ENCODE measurements at regions not wholly inside any gene's neighbourhood (a gene's known extent, or its start where the extent isn't known, plus 50 kb on each side); places are given as distances from the start of the nearest gene placed in this dataset.

DNA sequence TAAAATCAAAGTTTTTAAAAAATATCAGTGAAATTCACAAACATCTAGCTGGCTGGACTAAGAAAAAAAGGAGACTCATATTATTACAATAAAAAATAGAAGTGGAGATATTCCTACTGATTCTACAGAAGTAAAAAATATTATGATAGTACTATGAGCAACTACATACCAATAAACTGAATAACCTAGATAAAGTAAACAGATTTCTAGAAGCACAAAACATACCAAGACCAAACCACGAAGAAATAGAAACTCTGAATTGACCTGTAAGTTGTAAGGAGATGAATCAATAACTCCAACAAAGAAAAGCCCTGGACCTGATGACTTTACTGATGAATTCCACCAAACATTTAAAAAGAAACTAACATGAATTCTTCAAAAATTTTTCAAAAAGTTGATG is 867.3 kb downstream of the PCDH18 start:
- intact Hi-C loops (cut with micrococcal nuclease; ENCODE audit: unreplicated experiment) (no loop called here), in situ Hi-C loops (cut with MboI) (no loop called here)
- ChIA-PET SMC1A (ENCODE audit: uncharacterized antibody, unreplicated experiment) (interaction anchor here (1.8 to 4.3 kb wide), 2 partner anchors 9 to 12 kb away, joined by 7 to 29 read pairs; no protein-coding TSS in a partner anchor), CTCF (interaction anchor here (0.9 kb wide), 1 partner anchor 21 kb away, joined by 3 read pairs; no protein-coding TSS in a partner anchor), POLR2A (no interaction called here), RAD21 (ENCODE audit: unreplicated experiment) (interaction anchor here (0.6 to 1.7 kb wide), 2 partner anchors 13 to 113 kb away, joined by 3 to 5 read pairs; no protein-coding TSS in a partner anchor)
- 0% methylated on average over 1 of the region's 1 CpG for WGBS (ENCODE audit: insufficient coverage, insufficient replicate concordance, low lambda C conversion rate, missing lambda C conversion rate)
- H3K4me1 ChIP-seq (ENCODE audit: control insufficient read depth, insufficient read depth, low read length), result no peaks in the 10 kb centered on the region
- no peaks in the 10 kb centered on the region for H3K27me3 ChIP-seq (replicated peaks in 1 of 2; ENCODE audit: control insufficient read depth in 2 of 2, insufficient read depth in 2 of 2, low read length in 1 of 2)
- no peaks in the 10 kb centered on the region for H3K9me3 ChIP-seq (replicated peaks; ENCODE audit: control insufficient read depth, insufficient read depth, low read length)
- TF ChIP-seq, protein P1, sequence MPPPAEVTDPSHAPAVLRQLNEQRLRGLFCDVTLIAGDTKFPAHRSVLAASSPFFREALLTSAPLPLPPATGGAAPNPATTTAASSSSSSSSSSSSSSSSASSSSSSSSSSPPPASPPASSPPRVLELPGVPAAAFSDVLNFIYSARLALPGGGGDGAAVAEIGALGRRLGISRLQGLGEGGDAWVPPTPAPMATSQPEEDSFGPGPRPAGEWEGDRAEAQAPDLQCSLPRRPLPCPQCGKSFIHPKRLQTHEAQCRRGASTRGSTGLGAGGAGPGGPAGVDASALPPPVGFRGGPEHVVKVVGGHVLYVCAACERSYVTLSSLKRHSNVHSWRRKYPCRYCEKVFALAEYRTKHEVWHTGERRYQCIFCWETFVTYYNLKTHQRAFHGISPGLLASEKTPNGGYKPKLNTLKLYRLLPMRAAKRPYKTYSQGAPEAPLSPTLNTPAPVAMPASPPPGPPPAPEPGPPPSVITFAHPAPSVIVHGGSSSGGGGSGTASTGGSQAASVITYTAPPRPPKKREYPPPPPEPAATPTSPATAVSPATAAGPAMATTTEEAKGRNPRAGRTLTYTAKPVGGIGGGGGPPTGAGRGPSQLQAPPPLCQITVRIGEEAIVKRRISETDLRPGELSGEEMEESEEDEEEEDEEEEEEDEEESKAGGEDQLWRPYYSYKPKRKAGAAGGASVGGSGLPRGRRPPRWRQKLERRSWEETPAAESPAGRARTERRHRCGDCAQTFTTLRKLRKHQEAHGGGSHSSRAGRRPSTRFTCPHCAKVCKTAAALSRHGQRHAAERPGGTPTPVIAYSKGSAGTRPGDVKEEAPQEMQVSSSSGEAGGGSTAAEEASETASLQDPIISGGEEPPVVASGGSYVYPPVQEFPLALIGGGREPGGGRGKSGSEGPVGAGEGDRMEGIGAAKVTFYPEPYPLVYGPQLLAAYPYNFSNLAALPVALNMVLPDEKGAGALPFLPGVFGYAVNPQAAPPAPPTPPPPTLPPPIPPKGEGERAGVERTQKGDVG (CRISPR knock-in tag; IDR thresholded peaks at IDR 0.05), result no peak
- no TSS peak for BruUV-seq (replicated peaks)
- H3K36me3 ChIP-seq (ENCODE audit: control insufficient read depth in 2 of 2, insufficient read depth in 2 of 2, low read length in 1 of 2), result no peaks in the 10 kb centered on the region
- no peak for ATAC-seq
- no peak for FAIRE-seq
- no peak for DNase-seq (ENCODE audit: low read depth, low spot score)
- H2AFZ ChIP-seq (ENCODE audit: control insufficient read depth, low read depth, low read length), result no peak overlapping the region
- H4K20me1 ChIP-seq (ENCODE audit: control insufficient read depth, insufficient read depth), result no peaks in the 10 kb centered on the region
- H3K4me3 ChIP-seq, result no peak overlapping the region
- H3K79me2 ChIP-seq (ENCODE audit: control insufficient read depth, insufficient read depth, low read length), result no peaks in the 10 kb centered on the region
- H3K27ac ChIP-seq (ENCODE audit: control insufficient read depth, insufficient read depth), result no peak overlapping the region
- H3K4me2 ChIP-seq (ENCODE audit: control insufficient read depth, insufficient read depth), result no peak overlapping the region
- no peak overlapping the region for H3K9ac ChIP-seq (ENCODE audit: control insufficient read depth, insufficient read depth, low read length)

GRCh38 chr4:136662539-136662938 is 869.8 kb downstream of the PCDH18 start:
- no peaks in the 10 kb centered on the region for H3K4me1 ChIP-seq (ENCODE audit: control insufficient read depth, insufficient read depth, low read length)
- H4K20me1 ChIP-seq (ENCODE audit: control insufficient read depth, insufficient read depth), result no peaks in the 10 kb centered on the region
- intact Hi-C loops (cut with micrococcal nuclease; ENCODE audit: unreplicated experiment), result no loop called here
- H3K36me3 ChIP-seq (ENCODE audit: control insufficient read depth in 2 of 2, insufficient read depth in 2 of 2, low read length in 1 of 2), result no peaks in the 10 kb centered on the region
- ChIA-PET RAD21 (ENCODE audit: unreplicated experiment) (interaction anchor here (1.2 kb wide), 1 partner anchor 10 kb away, joined by 6 read pairs; no protein-coding TSS in a partner anchor), POLR2A (interaction anchor here (1.1 to 1.2 kb wide), 2 partner anchors 11 to 63 kb away, joined by 3 read pairs; no protein-coding TSS in a partner anchor), SMC1A (ENCODE audit: uncharacterized antibody, unreplicated experiment) (interaction anchor here (0.7 to 4.3 kb wide), 11 partner anchors 10 to 58 kb away, joined by 3 to 29 read pairs (median 6); no protein-coding TSS in a partner anchor), CTCF (interaction anchor here (0.7 to 1.7 kb wide), 4 partner anchors 10 to 28 kb away, joined by 3 to 6 read pairs (median 4); no protein-coding TSS in a partner anchor)
- no peak overlapping the region for H3K9ac ChIP-seq (ENCODE audit: control insufficient read depth, insufficient read depth, low read length)
- BruUV-seq (replicated peaks), result no TSS peak
- H3K27ac ChIP-seq (ENCODE audit: control insufficient read depth, insufficient read depth), result no peak overlapping the region
- H2AFZ ChIP-seq (ENCODE audit: control insufficient read depth, low read depth, low read length), result no peak overlapping the region
- no peak for FAIRE-seq
- WGBS (ENCODE audit: insufficient coverage, insufficient replicate concordance, low lambda C conversion rate, missing lambda C conversion rate), result 0% methylated on average over 1 of the region's 1 CpG
- H3K79me2 ChIP-seq (ENCODE audit: control insufficient read depth, insufficient read depth, low read length), result no peaks in the 10 kb centered on the region
- H3K4me2 ChIP-seq (ENCODE audit: control insufficient read depth, insufficient read depth), result no peak overlapping the region
- no peak for DNase-seq (ENCODE audit: low read depth, low spot score)
- in situ Hi-C loops (cut with MboI), result no loop called here
- H3K27me3 ChIP-seq (replicated peaks in 1 of 2; ENCODE audit: control insufficient read depth in 2 of 2, insufficient read depth in 2 of 2, low read length in 1 of 2), result no peaks in the 10 kb centered on the region
- no peak for ATAC-seq
- no peaks in the 10 kb centered on the region for H3K9me3 ChIP-seq (replicated peaks; ENCODE audit: control insufficient read depth, insufficient read depth, low read length)
- no peak overlapping the region for H3K4me3 ChIP-seq
- TF ChIP-seq RUNX3 (IDR thresholded peaks at IDR 0.05; ENCODE audit: low read length), result no peak
- no peak for TF ChIP-seq POLR2AphosphoS2 (IDR thresholded peaks at IDR 0.05; ENCODE audit: low read depth, low read length)
- TF ChIP-seq, protein P2, sequence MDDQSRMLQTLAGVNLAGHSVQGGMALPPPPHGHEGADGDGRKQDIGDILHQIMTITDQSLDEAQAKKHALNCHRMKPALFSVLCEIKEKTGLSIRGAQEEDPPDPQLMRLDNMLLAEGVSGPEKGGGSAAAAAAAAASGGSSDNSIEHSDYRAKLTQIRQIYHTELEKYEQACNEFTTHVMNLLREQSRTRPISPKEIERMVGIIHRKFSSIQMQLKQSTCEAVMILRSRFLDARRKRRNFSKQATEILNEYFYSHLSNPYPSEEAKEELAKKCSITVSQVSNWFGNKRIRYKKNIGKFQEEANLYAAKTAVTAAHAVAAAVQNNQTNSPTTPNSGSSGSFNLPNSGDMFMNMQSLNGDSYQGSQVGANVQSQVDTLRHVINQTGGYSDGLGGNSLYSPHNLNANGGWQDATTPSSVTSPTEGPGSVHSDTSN (IDR thresholded peaks at IDR 0.05; ENCODE audit: insufficient replicate concordance, low read depth, low read length), result no peak
- TF ChIP-seq ZNF622 (IDR thresholded peaks at IDR 0.05), result no peak
- TF ChIP-seq TCF3 (IDR thresholded peaks at IDR 0.05; ENCODE audit: borderline replicate concordance, insufficient read depth, low read depth, low read length), result no peak
- TF ChIP-seq MYC (IDR thresholded peaks at IDR 0.05; ENCODE audit: insufficient read depth, insufficient read length, insufficient replicate concordance, low read length, severe bottlenecking), result no peak
- no peak for TF ChIP-seq SREBF1 (IDR thresholded peaks at IDR 0.05; ENCODE audit: low read length)
